HL-60 (cell line): ENCODE measurements at regions not wholly inside any gene's neighbourhood (a gene's known extent, or its start where the extent isn't known, plus 50 kb on each side); places are given as distances from the start of the nearest gene placed in this dataset.

ENCODE experiments used
- DNase-seq, 2 experiments: peaks; one replicate each; pipeline ENCODE4 v3.0.0-alpha.2; 2010 to 2020; ENCODE audit warnings: low read depth in 1 of 2, low spot score in 1 of 2
- H3K27ac ChIP-seq: fragments of 250-450 bp; sonication (Bioruptor Pico); replicated peaks from 2 replicates; pipeline ENCODE4 v1.5.1; 2020; ENCODE audit warnings: mild to moderate bottlenecking, moderate library complexity
- H3K27me3 ChIP-seq: fragments of 250-450 bp; sonication (Bioruptor Pico); 2 replicates; pipeline ENCODE4 v1.5.1; 2021; ENCODE audit warnings: mild to moderate bottlenecking, moderate library complexity; ENCODE audit not compliant: insufficient read depth, poor library complexity, severe bottlenecking
- H3K4me3 ChIP-seq: replicated peaks from 2 replicates; pipeline ENCODE4 v1.5.1; 2011; ENCODE audit warnings: mild to moderate bottlenecking, control low read depth, low read length; ENCODE audit not compliant: insufficient read depth
- GABPA ChIP-seq: IDR thresholded peaks from 2 replicates; pipeline ENCODE4 v1.6.1; 2012; ENCODE audit warnings: low read depth
- POLR2AphosphoS5 ChIP-seq: IDR thresholded peaks from 2 replicates; pipeline ENCODE4 v1.6.1; 2012; ENCODE audit warnings: low read depth
- SPI1 ChIP-seq: IDR thresholded peaks from 2 replicates; pipeline ENCODE4 v1.6.1; 2012; ENCODE audit warnings: low read depth, mild to moderate bottlenecking, borderline replicate concordance
- TF ChIP-seq, protein P1 (sequence below): IDR thresholded peaks from 2 replicates; pipeline ENCODE4 v1.6.1; 2012; ENCODE audit warnings: low read depth; ENCODE audit not compliant: insufficient replicate concordance
- TF ChIP-seq, protein P2 (sequence below): IDR thresholded peaks from one replicate; pipeline ENCODE4 v1.5.1; 2011; ENCODE audit warnings: low read length, control low read depth, inconsistent platforms; ENCODE audit not compliant: insufficient read depth

DNA sequence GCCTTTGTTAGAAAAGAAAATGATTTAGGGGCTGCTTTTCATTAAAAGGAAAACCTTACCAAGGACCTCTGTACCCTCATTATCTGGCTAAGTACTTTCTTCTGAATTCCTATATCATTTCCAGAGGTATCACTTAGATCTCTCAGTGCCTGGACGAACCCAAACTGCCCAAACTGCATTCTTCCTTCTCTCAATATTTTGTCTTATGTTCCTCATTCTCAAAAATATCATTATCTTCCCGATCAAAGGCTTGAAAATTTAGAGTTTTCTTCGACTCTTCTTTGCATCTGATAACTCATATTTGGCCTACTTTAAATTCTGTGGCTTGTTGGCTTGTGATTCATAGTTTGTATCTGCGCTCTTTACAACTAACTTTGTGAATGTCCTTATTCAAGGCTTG is 136.7 kb upstream of the TAF11L2 start:
- Histone ChIP-seq H3K27ac (no peak overlapping the region), H3K4me3 (no peak overlapping the region), H3K27me3 (no peaks in the 10 kb centered on the region)
- TF ChIP-seq, protein P1, sequence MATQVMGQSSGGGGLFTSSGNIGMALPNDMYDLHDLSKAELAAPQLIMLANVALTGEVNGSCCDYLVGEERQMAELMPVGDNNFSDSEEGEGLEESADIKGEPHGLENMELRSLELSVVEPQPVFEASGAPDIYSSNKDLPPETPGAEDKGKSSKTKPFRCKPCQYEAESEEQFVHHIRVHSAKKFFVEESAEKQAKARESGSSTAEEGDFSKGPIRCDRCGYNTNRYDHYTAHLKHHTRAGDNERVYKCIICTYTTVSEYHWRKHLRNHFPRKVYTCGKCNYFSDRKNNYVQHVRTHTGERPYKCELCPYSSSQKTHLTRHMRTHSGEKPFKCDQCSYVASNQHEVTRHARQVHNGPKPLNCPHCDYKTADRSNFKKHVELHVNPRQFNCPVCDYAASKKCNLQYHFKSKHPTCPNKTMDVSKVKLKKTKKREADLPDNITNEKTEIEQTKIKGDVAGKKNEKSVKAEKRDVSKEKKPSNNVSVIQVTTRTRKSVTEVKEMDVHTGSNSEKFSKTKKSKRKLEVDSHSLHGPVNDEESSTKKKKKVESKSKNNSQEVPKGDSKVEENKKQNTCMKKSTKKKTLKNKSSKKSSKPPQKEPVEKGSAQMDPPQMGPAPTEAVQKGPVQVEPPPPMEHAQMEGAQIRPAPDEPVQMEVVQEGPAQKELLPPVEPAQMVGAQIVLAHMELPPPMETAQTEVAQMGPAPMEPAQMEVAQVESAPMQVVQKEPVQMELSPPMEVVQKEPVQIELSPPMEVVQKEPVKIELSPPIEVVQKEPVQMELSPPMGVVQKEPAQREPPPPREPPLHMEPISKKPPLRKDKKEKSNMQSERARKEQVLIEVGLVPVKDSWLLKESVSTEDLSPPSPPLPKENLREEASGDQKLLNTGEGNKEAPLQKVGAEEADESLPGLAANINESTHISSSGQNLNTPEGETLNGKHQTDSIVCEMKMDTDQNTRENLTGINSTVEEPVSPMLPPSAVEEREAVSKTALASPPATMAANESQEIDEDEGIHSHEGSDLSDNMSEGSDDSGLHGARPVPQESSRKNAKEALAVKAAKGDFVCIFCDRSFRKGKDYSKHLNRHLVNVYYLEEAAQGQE, result no peak
- TF ChIP-seq, protein P2, sequence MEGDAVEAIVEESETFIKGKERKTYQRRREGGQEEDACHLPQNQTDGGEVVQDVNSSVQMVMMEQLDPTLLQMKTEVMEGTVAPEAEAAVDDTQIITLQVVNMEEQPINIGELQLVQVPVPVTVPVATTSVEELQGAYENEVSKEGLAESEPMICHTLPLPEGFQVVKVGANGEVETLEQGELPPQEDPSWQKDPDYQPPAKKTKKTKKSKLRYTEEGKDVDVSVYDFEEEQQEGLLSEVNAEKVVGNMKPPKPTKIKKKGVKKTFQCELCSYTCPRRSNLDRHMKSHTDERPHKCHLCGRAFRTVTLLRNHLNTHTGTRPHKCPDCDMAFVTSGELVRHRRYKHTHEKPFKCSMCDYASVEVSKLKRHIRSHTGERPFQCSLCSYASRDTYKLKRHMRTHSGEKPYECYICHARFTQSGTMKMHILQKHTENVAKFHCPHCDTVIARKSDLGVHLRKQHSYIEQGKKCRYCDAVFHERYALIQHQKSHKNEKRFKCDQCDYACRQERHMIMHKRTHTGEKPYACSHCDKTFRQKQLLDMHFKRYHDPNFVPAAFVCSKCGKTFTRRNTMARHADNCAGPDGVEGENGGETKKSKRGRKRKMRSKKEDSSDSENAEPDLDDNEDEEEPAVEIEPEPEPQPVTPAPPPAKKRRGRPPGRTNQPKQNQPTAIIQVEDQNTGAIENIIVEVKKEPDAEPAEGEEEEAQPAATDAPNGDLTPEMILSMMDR, result no peak
- TF ChIP-seq SPI1, result no peak
- no peak for TF ChIP-seq GABPA
- TF ChIP-seq POLR2AphosphoS5, result no peak
- DNase-seq, result no peak

DNA sequence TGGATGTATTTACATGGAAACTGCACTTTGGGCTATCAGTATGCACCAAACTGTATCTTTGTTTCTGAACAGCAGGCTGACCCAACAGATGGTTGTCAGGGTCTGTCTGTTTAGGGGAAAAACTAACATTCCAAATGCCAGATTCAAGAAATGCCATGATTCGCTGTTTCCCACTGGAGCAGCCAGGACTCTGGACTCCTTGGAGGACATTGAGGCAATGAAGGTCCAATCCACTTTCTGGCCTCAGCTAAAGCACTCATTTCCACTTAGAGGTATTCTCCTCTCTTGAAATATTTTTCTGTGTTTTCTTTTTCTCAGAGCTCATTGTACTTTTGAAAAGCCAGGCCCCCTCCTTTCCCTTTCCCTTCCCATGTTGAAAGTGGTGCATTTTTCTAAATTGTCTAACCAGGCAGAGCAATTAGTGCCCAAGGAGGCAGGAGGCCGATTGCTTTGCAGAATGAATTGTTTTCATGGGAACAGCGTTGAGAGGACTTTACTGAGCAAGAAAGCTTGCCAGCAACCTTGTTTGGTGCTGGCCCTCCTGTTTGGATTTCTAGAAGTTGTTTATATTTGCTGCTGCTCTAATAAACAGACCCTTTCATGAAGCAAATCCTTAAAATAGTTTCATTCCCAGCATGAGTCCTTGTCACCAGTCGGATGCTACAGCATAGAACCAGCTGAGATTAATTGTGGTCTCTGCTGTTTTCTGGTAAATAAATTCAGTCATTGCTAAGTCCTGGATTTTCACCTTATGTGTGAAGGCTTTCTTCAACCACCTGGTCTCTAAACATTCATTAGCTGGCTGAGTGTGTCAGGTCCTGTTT is 132.8 kb upstream of the TAF11L2 start:
- no peak overlapping the region for H3K4me3 ChIP-seq
- no peaks in the 10 kb centered on the region for H3K27me3 ChIP-seq
- no peak for DNase-seq
- H3K27ac ChIP-seq, result no peak overlapping the region
- TF ChIP-seq POLR2AphosphoS5, result no peak
- TF ChIP-seq GABPA, result no peak

DNA sequence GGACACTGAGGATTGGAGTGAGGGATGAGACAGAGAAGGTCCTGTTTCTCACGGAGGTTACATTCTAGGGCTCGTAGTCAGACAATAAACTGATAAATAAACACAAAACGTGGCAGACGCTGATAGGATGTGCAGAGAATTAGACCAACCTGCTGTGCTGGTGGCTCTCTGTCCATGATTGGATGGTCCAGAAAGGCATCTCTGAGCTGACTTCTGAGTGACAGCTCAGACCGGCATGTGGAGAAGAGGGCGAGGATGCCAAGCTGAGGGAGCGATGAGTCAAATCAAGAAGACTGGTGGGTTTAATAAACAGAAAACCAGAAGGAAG is 132.3 kb upstream of the TAF11L2 start:
- H3K27ac ChIP-seq, result no peak overlapping the region
- H3K4me3 ChIP-seq, result no peak overlapping the region
- H3K27me3 ChIP-seq, result no peaks in the 10 kb centered on the region
- DNase-seq, result no peak
- TF ChIP-seq SPI1 (no peak), POLR2AphosphoS5 (no peak), GABPA (no peak)
- TF ChIP-seq, protein P1, result no peak
- TF ChIP-seq, protein P2, result no peak

DNA sequence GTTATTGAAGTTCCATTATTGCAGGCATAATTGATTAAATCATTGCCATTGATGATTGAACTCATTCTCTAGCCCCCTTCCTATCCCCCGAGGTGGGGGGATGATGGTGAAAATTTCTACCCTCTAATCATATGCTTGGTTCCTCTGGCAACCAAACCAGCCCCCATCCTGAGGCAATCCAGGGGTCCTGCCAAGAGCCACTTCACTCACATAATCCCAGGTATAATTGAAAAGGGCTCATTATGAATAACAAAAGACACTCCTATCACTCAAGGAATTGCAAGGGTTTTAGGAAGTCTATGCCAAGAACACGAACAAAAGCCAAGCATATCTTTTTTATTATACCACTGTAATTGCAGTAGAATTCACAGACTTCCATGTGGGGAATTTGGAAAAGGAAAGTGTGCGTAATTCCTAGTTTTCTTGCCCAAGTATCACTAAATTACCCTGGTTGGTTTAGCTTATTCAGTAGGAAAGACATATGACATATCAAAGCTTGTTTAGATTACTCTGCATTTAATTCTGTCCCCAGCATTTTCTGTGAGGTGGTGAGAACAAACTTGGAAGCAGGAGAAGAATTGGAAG is 130.7 kb upstream of the TAF11L2 start:
- no peak overlapping the region for H3K27ac ChIP-seq
- no peak for DNase-seq
- TF ChIP-seq SPI1 (no peak), GABPA (no peak), POLR2AphosphoS5 (no peak)
- TF ChIP-seq, protein P2, result no peak
- TF ChIP-seq, protein P1, result no peak
- H3K27me3 ChIP-seq, result no peaks in the 10 kb centered on the region
- no peak overlapping the region for H3K4me3 ChIP-seq
